Mucosa of descending colon (tissue), 3 donors: ENCODE measurements at regions not wholly inside any gene's neighbourhood (a gene's known extent, or its start where the extent isn't known, plus 50 kb on each side); places are given as distances from the start of the nearest gene placed in this dataset.

Experiments
- ATAC-seq: fragments of 200-7000 bp; cut with Tn5 transposase; one replicate; pipeline ENCODE4 v1.9.1; 2020; ENCODE audit warnings: mild to moderate bottlenecking, moderate library complexity
- DNase-seq, 3 donors: peaks; one replicate each; pipeline ENCODE4 v3.0.0-alpha.2; 2020
- H3K36me3 ChIP-seq: fragments of 200-600 bp; one replicate; pipeline ENCODE4 v1.8.0; 2021; ENCODE audit warnings: low read depth, mild to moderate bottlenecking
- H3K4me1 ChIP-seq: fragments of 200-600 bp; one replicate; pipeline ENCODE4 v1.8.0; 2021; ENCODE audit warnings: low read depth, mild to moderate bottlenecking
- H3K4me3 ChIP-seq: fragments of 200-600 bp; one replicate; pipeline ENCODE4 v1.8.0; 2021; ENCODE audit warnings: mild to moderate bottlenecking
- H3K9me3 ChIP-seq: fragments of 200-600 bp; one replicate; pipeline ENCODE4 v1.8.0; 2021; ENCODE audit warnings: mild to moderate bottlenecking
- intact Hi-C, 2 donors: fragments of 100-400 bp; cut with DNase I in 1 of 2; cut with micrococcal nuclease in 1 of 2; formaldehyde crosslinking; loops; one replicate each; pipeline versions ENCODE4 v1.11.0 to v1.11.1; 2022; cut with DNase I, micrococcal nuclease
- TF ChIP-seq, protein P1 (sequence below): fragments of 200-600 bp; IDR thresholded peaks from one replicate; pipeline ENCODE4 v1.8.0; 2022; ENCODE audit warnings: antibody characterized with exemption, mild to moderate bottlenecking
- donor health status: DM: no; HTN: no; CAD: no; lungs with moderate emphysema.
- donor health status: DM: no; HTN: no; CAD: no.
- donor health status: DM: no; HTN: yes; CAD: no.

DNA sequence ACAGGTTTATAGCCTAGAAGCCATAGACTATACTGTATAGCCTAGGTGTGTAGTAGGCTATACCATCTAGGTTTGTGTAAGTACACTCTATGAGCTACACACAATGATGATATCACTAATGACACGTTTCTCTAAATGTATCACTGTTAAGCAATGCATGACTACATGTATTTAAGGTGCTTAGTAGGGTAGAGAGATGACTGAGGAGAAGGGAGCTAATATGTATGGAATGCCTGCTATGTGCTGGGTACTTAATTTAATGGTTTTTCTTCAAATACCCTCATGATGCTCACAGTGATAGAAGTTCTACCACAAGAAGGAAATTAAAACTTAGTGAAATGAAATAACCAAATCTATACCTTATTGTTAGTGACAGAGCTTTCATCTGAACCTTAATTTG lies 1785.5 kb downstream of the EFNA5 start:
- intact Hi-C loops, result no loop called here
- TF ChIP-seq, protein P1, sequence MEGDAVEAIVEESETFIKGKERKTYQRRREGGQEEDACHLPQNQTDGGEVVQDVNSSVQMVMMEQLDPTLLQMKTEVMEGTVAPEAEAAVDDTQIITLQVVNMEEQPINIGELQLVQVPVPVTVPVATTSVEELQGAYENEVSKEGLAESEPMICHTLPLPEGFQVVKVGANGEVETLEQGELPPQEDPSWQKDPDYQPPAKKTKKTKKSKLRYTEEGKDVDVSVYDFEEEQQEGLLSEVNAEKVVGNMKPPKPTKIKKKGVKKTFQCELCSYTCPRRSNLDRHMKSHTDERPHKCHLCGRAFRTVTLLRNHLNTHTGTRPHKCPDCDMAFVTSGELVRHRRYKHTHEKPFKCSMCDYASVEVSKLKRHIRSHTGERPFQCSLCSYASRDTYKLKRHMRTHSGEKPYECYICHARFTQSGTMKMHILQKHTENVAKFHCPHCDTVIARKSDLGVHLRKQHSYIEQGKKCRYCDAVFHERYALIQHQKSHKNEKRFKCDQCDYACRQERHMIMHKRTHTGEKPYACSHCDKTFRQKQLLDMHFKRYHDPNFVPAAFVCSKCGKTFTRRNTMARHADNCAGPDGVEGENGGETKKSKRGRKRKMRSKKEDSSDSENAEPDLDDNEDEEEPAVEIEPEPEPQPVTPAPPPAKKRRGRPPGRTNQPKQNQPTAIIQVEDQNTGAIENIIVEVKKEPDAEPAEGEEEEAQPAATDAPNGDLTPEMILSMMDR, result no peak

DNA sequence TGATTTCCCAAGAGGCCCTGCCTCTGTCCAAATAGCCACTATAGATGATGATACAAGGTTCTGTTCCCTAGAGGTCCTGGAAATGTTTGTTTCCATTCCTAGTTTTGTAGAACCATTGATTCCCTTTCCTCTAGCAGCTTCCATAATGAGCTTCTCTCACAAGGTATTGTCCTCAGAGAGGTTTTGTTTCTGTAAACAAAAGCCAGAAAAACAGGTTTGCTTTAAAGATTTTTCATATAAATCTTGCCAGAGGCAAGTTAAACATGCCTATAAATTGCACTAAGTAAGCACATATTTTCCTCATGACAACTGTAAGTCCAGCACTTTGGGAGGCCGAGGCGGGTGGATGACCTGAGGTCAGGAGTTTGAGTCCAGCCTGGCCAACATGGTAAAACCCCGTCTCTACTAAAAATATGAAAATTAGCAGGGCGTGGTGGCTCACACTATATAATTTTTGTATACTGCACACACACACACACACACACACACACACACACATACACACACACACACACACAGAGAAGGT lies 1787.7 kb downstream of the EFNA5 start:
- TF ChIP-seq, protein P1, result no peak
- no peak overlapping the region for H3K4me3 ChIP-seq
- DNase-seq, result no peak
- no peaks in the 10 kb centered on the region for H3K36me3 ChIP-seq
- no peaks in the 10 kb centered on the region for H3K9me3 ChIP-seq
- intact Hi-C loops, result no loop called here
- no peaks in the 10 kb centered on the region for H3K4me1 ChIP-seq
- ATAC-seq, result no peak

More for the DNA sequence above, 1785.5 kb downstream of the EFNA5 start:
- DNase-seq (no peak), ATAC-seq (no peak)
- H3K4me3 ChIP-seq, result no peak overlapping the region
- no peaks in the 10 kb centered on the region for H3K36me3 ChIP-seq
- H3K4me1 ChIP-seq, result no peaks in the 10 kb centered on the region
- H3K9me3 ChIP-seq, result no peaks in the 10 kb centered on the region

DNA sequence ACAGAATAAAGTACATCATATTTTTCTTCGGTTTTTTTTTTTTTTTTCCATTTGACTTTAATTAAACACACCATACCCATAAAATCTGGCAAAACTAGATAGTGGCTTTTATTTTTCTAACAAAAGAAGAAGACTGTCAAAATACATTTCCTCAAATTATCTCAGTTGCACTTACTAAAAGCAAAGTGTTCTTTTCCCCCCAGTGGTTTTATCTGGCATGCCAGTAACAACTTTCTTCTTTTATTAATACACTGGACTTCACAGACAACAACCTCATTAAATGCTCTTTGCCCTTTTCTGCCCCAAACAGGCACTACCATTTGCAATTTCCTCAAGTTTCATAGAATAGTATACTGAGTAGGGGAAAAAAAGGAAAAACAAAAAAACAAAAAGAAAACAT lies 1792.3 kb downstream of the EFNA5 start:
- Histone ChIP-seq H3K36me3 (no peaks in the 10 kb centered on the region), H3K4me3 (no peak overlapping the region), H3K9me3 (no peaks in the 10 kb centered on the region), H3K4me1 (no peaks in the 10 kb centered on the region)
- TF ChIP-seq, protein P1, result no peak
- ATAC-seq (no peak), DNase-seq (no peak)
- intact Hi-C loops, result no loop called here

GRCh38 chr5:105877592-105877991 lies 1793.1 kb downstream of the EFNA5 start:
- TF ChIP-seq, protein P1, result no peak
- intact Hi-C loops, result no loop called here
- H3K4me3 ChIP-seq, result no peak overlapping the region
- ATAC-seq (no peak), DNase-seq (no peak)
- no peaks in the 10 kb centered on the region for H3K36me3 ChIP-seq
- H3K4me1 ChIP-seq, result no peaks in the 10 kb centered on the region
- H3K9me3 ChIP-seq, result no peaks in the 10 kb centered on the region

DNA sequence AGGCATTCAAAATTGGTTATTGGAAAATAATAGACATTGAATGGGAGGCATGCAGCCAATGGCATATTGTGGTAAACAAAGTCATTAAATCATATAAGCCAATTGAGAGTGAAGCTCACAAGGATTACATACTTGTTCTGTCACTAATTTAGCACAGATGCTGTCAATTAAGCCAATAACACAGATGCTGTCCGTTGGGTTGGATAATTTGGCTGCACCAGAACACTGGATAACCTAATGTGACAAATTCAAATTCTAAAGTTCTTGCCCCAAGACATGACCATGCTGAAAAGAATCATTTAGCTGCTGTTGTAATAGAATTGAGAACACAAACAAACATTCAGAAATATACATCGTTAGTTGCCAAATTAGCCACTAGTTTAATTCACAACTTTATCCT lies 1796.4 kb downstream of the EFNA5 start:
- no peak for ATAC-seq
- TF ChIP-seq, protein P1, result no peak
- H3K9me3 ChIP-seq, result no peaks in the 10 kb centered on the region
- H3K4me1 ChIP-seq, result no peaks in the 10 kb centered on the region
- no peak for DNase-seq
- intact Hi-C loops, result no loop called here
- no peak overlapping the region for H3K4me3 ChIP-seq
- no peaks in the 10 kb centered on the region for H3K36me3 ChIP-seq
